Spinal cord (tissue), 9 donors: ENCODE measurements at regions not wholly inside any gene's neighbourhood (a gene's known extent, or its start where the extent isn't known, plus 50 kb on each side); places are given as distances from the start of the nearest gene placed in this dataset.
A peak's percentile ranks its signal among the peaks of the same experiment; 100 is the strongest.
"Not testable (repeated sequence)": the region's sequence is repeated elsewhere in the genome, so short reads cannot be mapped to it uniquely, and the experiment has no call there.

Experiments used
- DNase-seq, 6 donors: peaks; one replicate each; pipeline versions ENCODE4 v3.0.0 to v3.0.0-alpha.2; 2013 to 2015; ENCODE audit warnings: low spot score in 6 of 6, low read depth in 4 of 6
- H3K27ac ChIP-seq: one replicate; pipeline ENCODE4 v1.5.1; 2013; ENCODE audit warnings: low read depth, low read length, control low read depth
- H3K27me3 ChIP-seq: one replicate; pipeline ENCODE4 v1.6.1; 2013; ENCODE audit warnings: low read length; ENCODE audit not compliant: control insufficient read depth, insufficient read depth
- H3K36me3 ChIP-seq: one replicate; pipeline ENCODE4 v1.6.1; 2013; ENCODE audit warnings: low read length; ENCODE audit not compliant: control insufficient read depth, insufficient read depth
- H3K4me1 ChIP-seq: one replicate; pipeline ENCODE4 v1.6.1; 2013; ENCODE audit warnings: low read length; ENCODE audit not compliant: control insufficient read depth, insufficient read depth
- H3K4me3 ChIP-seq: one replicate; pipeline ENCODE4 v1.5.1; 2013; ENCODE audit warnings: low read depth, low read length, control low read depth
- H3K9me3 ChIP-seq: one replicate; pipeline ENCODE4 v1.6.1; 2013; ENCODE audit warnings: low read length; ENCODE audit not compliant: control insufficient read depth, insufficient read depth
- WGBS: methylation state at CpG from one replicate; pipeline ENCODE4 v1.1.5; 2013; ENCODE audit warnings: missing lambda C conversion rate; ENCODE audit not compliant: insufficient coverage; 5-methylcytosine and 5-hydroxymethylcytosine counted together
- donor health status: healthy.

DNA sequence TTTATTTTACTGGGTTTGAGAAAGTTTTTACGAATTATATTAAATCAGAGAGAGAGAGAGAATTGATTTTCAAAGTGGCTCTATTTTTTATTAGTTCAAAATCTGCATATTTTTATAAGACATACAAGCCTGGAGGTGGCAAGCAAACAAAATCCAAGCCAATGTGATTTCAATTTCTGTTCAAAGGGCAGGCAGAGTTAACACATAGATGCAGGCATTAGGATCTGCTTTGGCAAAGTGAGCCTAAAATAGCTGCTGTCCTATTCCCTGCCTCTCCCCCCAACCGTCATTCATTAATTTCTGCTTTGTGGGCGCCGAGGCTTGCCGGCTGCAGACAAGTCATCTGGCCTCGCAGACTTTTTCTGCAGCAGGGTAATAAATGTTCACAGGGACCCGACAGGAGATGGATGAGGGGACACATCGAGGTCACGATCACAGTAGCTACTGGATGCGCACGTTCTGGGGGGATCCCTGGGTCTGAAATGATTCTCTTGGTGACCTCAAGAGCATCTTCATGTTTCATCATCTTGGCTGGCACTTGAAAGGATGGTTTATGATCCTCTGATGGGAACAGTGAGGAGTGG, 123.9 kb upstream of the SLC6A11 start:
- no peak overlapping the region for H3K4me3 ChIP-seq
- no peak overlapping the region for H3K27ac ChIP-seq
- DNase-seq = peak in 1 of 6 donors; percentile 67
- no peaks in the 10 kb centered on the region for H3K27me3 ChIP-seq
- H3K9me3 ChIP-seq = no peaks in the 10 kb centered on the region
- no peaks in the 10 kb centered on the region for H3K36me3 ChIP-seq
- 32% methylated on average over 9 of the region's 11 CpGs for WGBS
- peaks cover 14% of the 10 kb centered on the region for H3K4me1 ChIP-seq

DNA sequence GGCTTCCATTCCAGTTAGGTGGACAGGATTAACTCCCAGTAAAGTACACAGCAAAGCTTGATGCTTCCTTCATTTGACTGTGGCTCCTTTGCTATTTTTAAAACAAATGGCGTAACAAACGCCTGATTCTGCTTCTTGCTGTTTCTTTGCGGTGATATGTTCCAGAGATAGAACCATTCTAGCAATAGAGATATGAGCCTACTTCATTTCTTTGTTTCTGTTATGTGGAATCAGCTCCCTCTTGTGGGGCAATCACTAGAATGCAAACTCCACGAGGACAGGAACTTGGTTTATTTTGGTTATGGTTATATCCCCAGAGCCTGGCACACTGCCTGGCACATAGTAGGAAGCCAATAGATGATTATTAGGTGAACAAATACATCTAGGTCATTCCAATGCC, 122.6 kb upstream of the SLC6A11 start:
- peak in 2 of 6 donors; percentile 32 to 44 for DNase-seq
- 40% methylated on average over 2 of the region's 4 CpGs for WGBS
- no peak overlapping the region for H3K27ac ChIP-seq

DNA sequence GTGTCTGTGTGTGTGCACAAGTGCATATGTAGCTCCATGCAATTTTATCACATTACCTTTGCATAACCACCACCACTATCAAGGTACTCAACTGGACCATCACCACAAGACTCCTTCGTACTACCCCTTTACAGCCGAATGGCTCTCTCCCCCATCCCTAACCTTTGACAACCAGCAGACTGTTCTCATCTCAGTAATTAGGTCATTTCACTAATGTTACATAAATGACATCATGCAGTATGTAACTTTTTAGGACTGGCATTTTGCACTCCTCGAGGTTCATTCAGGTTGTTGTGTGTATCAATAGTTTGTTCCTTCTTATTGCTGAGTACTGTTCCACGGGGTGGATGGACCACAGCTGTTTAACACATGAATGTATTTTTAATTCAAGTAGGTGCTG, 121.8 kb upstream of the SLC6A11 start:
- Histone ChIP-seq H3K36me3 (no peaks in the 10 kb centered on the region), H3K9me3 (no peaks in the 10 kb centered on the region), H3K4me1 (peaks cover 14% of the 10 kb centered on the region), H3K27me3 (no peaks in the 10 kb centered on the region), H3K27ac (no peak overlapping the region), H3K4me3 (no peak overlapping the region)
- 87% methylated on average over 3 of the region's 4 CpGs for WGBS
- no peak for DNase-seq

More for the DNA sequence above, 122.6 kb upstream of the SLC6A11 start:
- Histone ChIP-seq H3K36me3 (no peaks in the 10 kb centered on the region), H3K27me3 (no peaks in the 10 kb centered on the region), H3K9me3 (no peaks in the 10 kb centered on the region), H3K4me1 (peaks cover 14% of the 10 kb centered on the region), H3K4me3 (no peak overlapping the region)

DNA sequence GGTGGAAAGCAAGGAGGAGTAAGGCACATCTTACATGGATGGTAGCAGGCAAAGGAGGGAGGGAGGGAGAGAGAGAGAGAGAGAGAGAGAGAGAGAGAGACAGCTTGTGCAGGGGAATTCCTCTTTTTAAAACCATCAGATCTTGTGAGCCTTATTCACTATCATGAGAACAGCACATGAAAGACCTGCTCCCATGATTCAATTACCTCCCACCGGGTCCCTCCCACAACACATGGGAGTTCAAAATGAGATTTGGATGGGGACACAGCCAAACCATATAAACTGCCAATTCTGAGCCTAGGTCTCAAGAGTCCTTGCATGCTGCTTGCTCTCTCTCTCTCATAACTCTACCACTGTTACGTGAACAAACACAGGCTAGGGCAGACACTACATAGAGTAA, 120.8 kb upstream of the SLC6A11 start:
- WGBS = 60% methylated on average over 2 of the region's 2 CpGs
- not testable (repeated sequence) for DNase-seq, H3K27me3 ChIP-seq, H3K4me1 ChIP-seq, H3K4me3 ChIP-seq, H3K27ac ChIP-seq, H3K9me3 ChIP-seq, H3K36me3 ChIP-seq

DNA sequence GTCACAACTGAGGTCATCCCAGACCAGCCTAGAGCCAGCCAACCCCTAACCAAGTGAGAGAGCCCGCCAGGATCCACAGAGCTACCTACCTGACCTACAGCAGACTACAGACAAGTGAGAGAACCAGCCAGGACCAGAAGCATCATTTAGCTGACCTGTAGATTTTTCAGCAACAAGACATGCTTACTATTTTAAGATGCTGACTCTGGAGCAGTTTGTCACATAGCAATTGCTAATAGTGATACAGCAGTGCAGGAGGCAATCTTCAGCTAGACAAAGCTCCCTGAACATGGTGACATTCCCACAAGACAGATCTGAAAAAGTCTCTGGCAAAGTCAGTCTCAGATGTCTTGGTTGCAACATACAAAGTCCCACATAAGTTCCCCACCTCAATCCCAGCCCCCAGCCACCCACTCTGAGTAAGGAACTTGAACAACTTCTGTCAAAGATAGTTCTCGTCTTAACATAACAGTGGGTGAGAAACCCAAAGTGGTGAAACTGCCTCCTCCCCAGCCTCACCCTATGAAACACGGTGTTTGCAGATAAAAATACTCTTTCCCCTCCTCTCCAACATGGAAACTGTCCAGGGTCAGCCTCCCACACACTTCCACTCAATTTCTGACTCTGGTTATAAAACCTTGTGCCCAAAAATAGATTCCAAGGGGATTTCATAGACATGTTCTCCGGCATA, 120.3 kb upstream of the SLC6A11 start:
- no peaks in the 10 kb centered on the region for H3K9me3 ChIP-seq
- no peak for DNase-seq
- H3K4me3 ChIP-seq = no peak overlapping the region
- H3K27ac ChIP-seq = no peak overlapping the region
- no peaks in the 10 kb centered on the region for H3K27me3 ChIP-seq
- H3K4me1 ChIP-seq = peaks cover 9% of the 10 kb centered on the region
- no peaks in the 10 kb centered on the region for H3K36me3 ChIP-seq
- WGBS = 85% methylated on average over 4 of the region's 4 CpGs

DNA sequence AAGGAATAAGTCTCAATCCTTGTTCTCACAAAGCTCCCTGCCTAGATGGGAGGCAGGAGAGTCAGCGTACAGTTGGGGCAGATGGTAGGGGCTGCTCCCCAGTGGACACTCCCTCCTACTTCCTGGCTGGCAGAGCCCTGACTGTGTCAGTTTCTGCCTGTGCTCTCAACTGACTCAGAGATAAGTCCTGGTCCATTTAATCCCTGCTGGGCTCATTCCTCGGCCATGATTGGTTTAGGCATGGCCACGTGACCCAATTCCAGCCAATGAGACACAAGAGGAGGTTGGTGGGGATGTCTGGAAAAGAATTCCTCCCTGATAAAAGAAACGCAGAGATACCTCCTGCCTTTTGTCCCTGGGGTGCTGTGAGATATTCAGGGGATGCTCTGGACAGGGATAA, 118.1 kb upstream of the SLC6A11 start:
- Histone ChIP-seq H3K4me1 (peaks cover 2% of the 10 kb centered on the region), H3K36me3 (no peaks in the 10 kb centered on the region), H3K27ac (no peak overlapping the region), H3K9me3 (no peaks in the 10 kb centered on the region), H3K27me3 (no peaks in the 10 kb centered on the region), H3K4me3 (no peak overlapping the region)
- WGBS = 88% methylated on average over 3 of the region's 4 CpGs
- no peak for DNase-seq

DNA sequence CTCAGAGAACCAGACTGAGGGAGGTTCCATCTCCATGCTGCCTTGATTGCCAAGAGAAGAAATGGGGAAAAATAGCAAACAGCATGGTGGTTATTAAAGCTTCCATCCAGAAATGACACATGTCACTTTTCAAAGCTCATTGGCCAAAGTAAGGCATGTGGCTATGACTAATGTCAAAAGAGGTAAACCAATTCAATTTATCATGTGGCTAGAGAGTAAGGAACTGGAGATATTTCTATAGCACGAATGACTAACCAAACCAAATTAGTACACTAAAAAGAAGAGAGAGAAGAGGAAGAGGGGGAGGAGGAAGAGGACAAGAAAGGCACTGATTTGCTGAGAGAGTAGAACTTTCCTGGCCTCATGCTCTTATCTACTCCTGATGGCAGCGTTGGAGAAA, 115.2 kb upstream of the SLC6A11 start:
- peaks cover 8% of the 10 kb centered on the region for H3K4me1 ChIP-seq
- H3K9me3 ChIP-seq = no peaks in the 10 kb centered on the region
- no peaks in the 10 kb centered on the region for H3K36me3 ChIP-seq
- H3K4me3 ChIP-seq = no peak overlapping the region
- H3K27ac ChIP-seq = no peak overlapping the region
- no peaks in the 10 kb centered on the region for H3K27me3 ChIP-seq
- no CpG with 5 or more reads among the region's 2 CpGs for WGBS
- no peak for DNase-seq

DNA sequence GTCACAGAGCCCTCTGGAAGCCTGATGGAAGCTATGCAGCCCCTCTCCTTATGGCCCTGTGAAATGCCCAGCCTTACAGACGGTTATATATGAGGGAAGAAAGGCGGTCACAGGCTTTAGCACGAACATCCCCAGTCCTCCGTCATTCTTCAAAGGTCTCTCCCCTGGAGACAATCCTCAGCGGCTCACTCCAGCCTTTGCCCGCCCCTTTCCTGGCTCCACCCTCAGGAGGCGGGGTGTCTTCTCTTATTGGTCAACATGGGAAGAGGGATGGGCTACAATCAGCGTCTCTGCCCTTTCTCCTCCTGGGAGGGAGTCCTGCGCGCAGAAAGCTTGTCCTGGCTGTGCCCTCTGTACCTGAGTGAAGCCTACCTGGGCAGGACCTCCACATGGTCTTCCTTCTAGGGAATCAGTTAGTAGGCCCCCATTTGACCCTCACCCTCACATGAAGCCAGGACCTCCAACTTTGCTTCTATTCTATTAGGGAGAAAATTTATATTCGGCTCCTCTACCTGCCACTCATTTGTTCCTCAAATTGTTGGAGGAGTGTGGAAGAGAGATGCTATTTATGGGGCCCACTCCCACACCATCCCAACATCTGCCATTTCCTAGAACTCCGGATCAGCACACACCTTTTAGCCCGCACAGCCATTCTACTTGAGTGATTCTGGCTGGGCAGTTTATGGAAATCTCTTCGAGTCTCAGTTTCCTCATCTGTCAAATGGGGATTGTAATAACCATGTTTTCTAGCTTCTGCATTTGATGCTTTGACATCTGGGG, 112.9 kb upstream of the SLC6A11 start:
- no peaks in the 10 kb centered on the region for H3K36me3 ChIP-seq
- DNase-seq = peak in 4 of 6 donors; percentile 50 to 94 (median 72)
- H3K9me3 ChIP-seq = no peaks in the 10 kb centered on the region
- no peak overlapping the region for H3K4me3 ChIP-seq
- H3K4me1 ChIP-seq = peaks cover 25% of the 10 kb centered on the region
- no peak overlapping the region for H3K27ac ChIP-seq
- H3K27me3 ChIP-seq = peaks cover 9% of the 10 kb centered on the region
- WGBS = 7% methylated on average over 5 of the region's 14 CpGs

DNA sequence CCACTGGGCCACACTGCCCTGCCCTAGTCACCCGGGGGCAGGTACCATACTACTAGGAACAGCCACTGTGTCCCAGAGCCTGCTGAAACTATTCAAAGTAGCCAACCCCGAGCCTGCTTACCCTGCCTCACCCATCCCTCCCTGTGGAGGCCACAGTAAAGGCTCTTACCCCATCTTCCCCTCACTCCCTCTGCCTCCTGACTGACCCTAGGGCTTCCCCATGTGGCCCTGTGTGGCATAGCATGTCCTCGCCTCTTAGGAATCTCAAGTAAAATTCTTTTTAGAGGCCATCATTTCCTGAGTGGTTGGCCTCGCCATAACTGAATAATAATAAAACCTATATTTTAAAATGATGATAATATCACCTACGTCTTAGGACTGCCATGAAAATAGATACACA, 112.2 kb upstream of the SLC6A11 start:
- DNase-seq = peak in 1 of 6 donors; percentile 29
- 66% methylated on average over 2 of the region's 5 CpGs for WGBS
- peaks cover 9% of the 10 kb centered on the region for H3K27me3 ChIP-seq
- no peaks in the 10 kb centered on the region for H3K9me3 ChIP-seq
- no peak overlapping the region for H3K4me3 ChIP-seq
- no peaks in the 10 kb centered on the region for H3K36me3 ChIP-seq
- H3K4me1 ChIP-seq = peaks cover 32% of the 10 kb centered on the region
- no peak overlapping the region for H3K27ac ChIP-seq
